CD8-positive, alpha-beta memory T cell (primary cell): ENCODE measurements at regions not wholly inside any gene's neighbourhood (a gene's known extent, or its start where the extent isn't known, plus 50 kb on each side); places are given as distances from the start of the nearest gene placed in this dataset.
A peak's percentile ranks its signal among the peaks of the same experiment; 100 is the strongest.

Source experiments
- CTCF ChIA-PET: fragments of 350-600 bp; sonication (Branson Sonifier 250); formaldehyde crosslinking; loops from one replicate; lab custom pipeline; 2021; ENCODE audit warnings: antibody characterized with exemption; lab: Charles Lee
- POLR2A ChIA-PET: fragments of 350-600 bp; sonication (Branson Sonifier 250); formaldehyde crosslinking; loops from one replicate; lab custom pipeline; 2021; ENCODE audit warnings: antibody characterized with exemption; lab: Charles Lee
- DNase-seq, 5 donors: peaks; one replicate each; pipeline versions ENCODE4 v3.0.0 to v3.0.0-alpha.2; 2020 to 2022; ENCODE audit warnings: mixed read lengths in 1 of 5
- H3K27ac ChIP-seq: one replicate; pipeline ENCODE4 v1.7.0; 2013; ENCODE audit warnings: low read depth, mild to moderate bottlenecking, low read length, moderate library complexity
- H3K27me3 ChIP-seq: 2 replicates; pipeline ENCODE4 v1.7.0; 2013; ENCODE audit warnings: low read length, mild to moderate bottlenecking; ENCODE audit not compliant: insufficient read depth, poor library complexity, severe bottlenecking
- H3K36me3 ChIP-seq: 2 replicates; pipeline ENCODE4 v1.7.0; 2013; ENCODE audit warnings: mild to moderate bottlenecking, low read length, moderate library complexity; ENCODE audit not compliant: insufficient read depth
- H3K4me1 ChIP-seq: 2 replicates; pipeline ENCODE4 v1.7.0; 2013; ENCODE audit warnings: mild to moderate bottlenecking, low read length, moderate library complexity; ENCODE audit not compliant: insufficient read depth
- H3K4me3 ChIP-seq: 2 replicates; pipeline ENCODE4 v1.7.0; 2013; ENCODE audit warnings: mild to moderate bottlenecking, low read length
- H3K9me3 ChIP-seq: 2 replicates; pipeline ENCODE4 v1.7.0; 2013; ENCODE audit warnings: mild to moderate bottlenecking, low read length
- H3K27ac Mint-ChIP-seq, 8 donors: one replicate each; pipeline ENCODE4 v1.8.0; 2020 to 2021; ENCODE audit warnings: mixed read lengths in 8 of 8, mild to moderate bottlenecking in 6 of 8, inconsistent platforms in 3 of 8, moderate library complexity in 3 of 8
- H3K27me3 Mint-ChIP-seq, 2 donors: one replicate each; pipeline ENCODE4 v1.8.0; 2020 to 2021; ENCODE audit warnings: mixed read lengths in 2 of 2, mild to moderate bottlenecking in 1 of 2, moderate library complexity in 1 of 2
- H3K36me3 Mint-ChIP-seq, 3 donors: one replicate each; pipeline ENCODE4 v1.8.0; 2020 to 2021; ENCODE audit warnings: mixed read lengths in 3 of 3, inconsistent platforms in 1 of 3, mild to moderate bottlenecking in 1 of 3
- H3K4me1 Mint-ChIP-seq, 3 donors: one replicate each; pipeline ENCODE4 v1.8.0; 2020 to 2021; ENCODE audit warnings: mixed read lengths in 3 of 3, inconsistent platforms in 1 of 3, mild to moderate bottlenecking in 1 of 3
- H3K4me3 Mint-ChIP-seq, 7 donors: one replicate each; pipeline ENCODE4 v1.8.0; 2020 to 2021; ENCODE audit warnings: mixed read lengths in 7 of 7, mild to moderate bottlenecking in 6 of 7, moderate library complexity in 4 of 7, inconsistent platforms in 2 of 7
- H3K9me3 Mint-ChIP-seq, 5 donors: one replicate each; pipeline ENCODE4 v1.8.0; 2020 to 2022; ENCODE audit warnings: mixed read lengths in 5 of 5, mild to moderate bottlenecking in 3 of 5, moderate library complexity in 2 of 5, inconsistent platforms in 1 of 5

- ChIA-PET CTCF (no interaction called here), POLR2A (interaction anchor here (0.6 kb wide), 1 partner anchor 14 kb away, joined by 4 read pairs; no protein-coding TSS in a partner anchor)
- Histone ChIP-seq H3K4me3 (no peak overlapping the region), H3K4me1 (no peaks in the 10 kb centered on the region), H3K36me3 (no peaks in the 10 kb centered on the region), H3K9me3 (no peaks in the 10 kb centered on the region), H3K27me3 (no peaks in the 10 kb centered on the region), H3K27ac (no peak overlapping the region)
- Mint-ChIP-seq H3K9me3 (no peaks in the 10 kb centered on the region), H3K36me3 (no peaks in the 10 kb centered on the region), H3K4me3 (no peak overlapping the region), H3K27me3 (peaks cover 7 to 23% of the 10 kb centered on the region in 2 donors), H3K4me1 (peaks cover 2 to 17% (median 5%) of the 10 kb centered on the region in 3 donors), H3K27ac (no peak overlapping the region)
- no peak for DNase-seq
Measured at GRCh38 chr13:24036115-24036514, 124.4 kb upstream of the SPATA13 start.

GRCh38 chr13:24038405-24038804 is 122.1 kb upstream of the SPATA13 start:
- H3K9me3 Mint-ChIP-seq, result no peaks in the 10 kb centered on the region
- POLR2A ChIA-PET, result no interaction called here
- Histone ChIP-seq H3K36me3 (no peaks in the 10 kb centered on the region), H3K9me3 (no peaks in the 10 kb centered on the region), H3K4me3 (no peak overlapping the region), H3K27me3 (no peaks in the 10 kb centered on the region), H3K4me1 (no peaks in the 10 kb centered on the region), H3K27ac (no peak overlapping the region)
- no peaks in the 10 kb centered on the region for H3K36me3 Mint-ChIP-seq
- peak overlapping the region in 1 of 7 donors; percentile 33 for H3K4me3 Mint-ChIP-seq
- peak overlapping the region in 1 of 8 donors; percentile 29 for H3K27ac Mint-ChIP-seq
- H3K27me3 Mint-ChIP-seq, result peaks cover under 1 to 7% of the 10 kb centered on the region in 2 donors
- peaks cover 2 to 17% (median 5%) of the 10 kb centered on the region in 3 donors for H3K4me1 Mint-ChIP-seq
- DNase-seq, result no peak
- CTCF ChIA-PET, result interaction anchor here (1.1 kb wide), 1 partner anchor 15 kb away, joined by 3 read pairs; no protein-coding TSS in a partner anchor

GRCh38 chr13:24038841-24039330 is 121.6 kb upstream of the SPATA13 start:
- Histone ChIP-seq H3K27ac (no peak overlapping the region), H3K36me3 (no peaks in the 10 kb centered on the region), H3K27me3 (no peaks in the 10 kb centered on the region), H3K4me1 (no peaks in the 10 kb centered on the region), H3K9me3 (no peaks in the 10 kb centered on the region), H3K4me3 (no peak overlapping the region)
- no peak for DNase-seq
- H3K36me3 Mint-ChIP-seq, result no peaks in the 10 kb centered on the region
- ChIA-PET CTCF (interaction anchor here (1.1 kb wide), 1 partner anchor 15 kb away, joined by 3 read pairs; no protein-coding TSS in a partner anchor), POLR2A (no interaction called here)
- H3K4me3 Mint-ChIP-seq, result no peak overlapping the region
- no peaks in the 10 kb centered on the region for H3K9me3 Mint-ChIP-seq
- peaks cover 2 to 17% (median 5%) of the 10 kb centered on the region in 3 donors for H3K4me1 Mint-ChIP-seq
- no peak overlapping the region for H3K27ac Mint-ChIP-seq
- peaks cover 0 to 3% of the 10 kb centered on the region in 2 donors for H3K27me3 Mint-ChIP-seq

- H3K9me3 ChIP-seq, result no peaks in the 10 kb centered on the region
- CTCF ChIA-PET, result interaction anchor here (1.1 to 1.4 kb wide), 2 partner anchors 13 to 14 kb away, joined by 3 read pairs; no protein-coding TSS in a partner anchor
- no peaks in the 10 kb centered on the region for H3K36me3 ChIP-seq
- H3K27ac ChIP-seq, result no peak overlapping the region
- Mint-ChIP-seq H3K27ac (peak overlapping the region in 2 of 8 donors; percentile 35 to 55), H3K4me1 (peaks cover 2 to 17% (median 5%) of the 10 kb centered on the region in 3 donors), H3K27me3 (no peaks in the 10 kb centered on the region), H3K4me3 (no peak overlapping the region), H3K36me3 (no peaks in the 10 kb centered on the region), H3K9me3 (no peaks in the 10 kb centered on the region)
- no peaks in the 10 kb centered on the region for H3K27me3 ChIP-seq
- no peak overlapping the region for H3K4me3 ChIP-seq
- H3K4me1 ChIP-seq, result no peaks in the 10 kb centered on the region
- POLR2A ChIA-PET, result no interaction called here
- no peak for DNase-seq
Measured at GRCh38 chr13:24039621-24040475, 120.7 kb upstream of the SPATA13 start.

GRCh38 chr13:24040835-24041234 is 119.7 kb upstream of the SPATA13 start:
- Mint-ChIP-seq H3K27ac (no peak overlapping the region), H3K4me3 (no peak overlapping the region), H3K9me3 (no peaks in the 10 kb centered on the region), H3K27me3 (no peaks in the 10 kb centered on the region), H3K4me1 (peaks cover 2 to 17% (median 5%) of the 10 kb centered on the region in 3 donors), H3K36me3 (no peaks in the 10 kb centered on the region)
- CTCF ChIA-PET, result interaction anchor here (1.4 kb wide), 2 partner anchors 11 to 12 kb away, joined by 3 to 4 read pairs; no protein-coding TSS in a partner anchor
- Histone ChIP-seq H3K4me3 (no peak overlapping the region), H3K27me3 (no peaks in the 10 kb centered on the region), H3K4me1 (no peaks in the 10 kb centered on the region), H3K27ac (no peak overlapping the region), H3K9me3 (no peaks in the 10 kb centered on the region), H3K36me3 (no peaks in the 10 kb centered on the region)
- POLR2A ChIA-PET, result no interaction called here
- no peak for DNase-seq

- Mint-ChIP-seq H3K4me3 (no peak overlapping the region), H3K4me1 (peaks cover 2 to 17% (median 5%) of the 10 kb centered on the region in 3 donors), H3K27me3 (no peaks in the 10 kb centered on the region), H3K9me3 (peaks cover 0 to 4% (median 0%) of the 10 kb centered on the region in 5 donors), H3K27ac (peak overlapping the region in 2 of 8 donors; percentile 32 to 71), H3K36me3 (no peaks in the 10 kb centered on the region)
- H3K36me3 ChIP-seq, result no peaks in the 10 kb centered on the region
- H3K4me1 ChIP-seq, result no peaks in the 10 kb centered on the region
- no peak for DNase-seq
- no peak overlapping the region for H3K4me3 ChIP-seq
- ChIA-PET POLR2A (no interaction called here), CTCF (interaction anchor here (1.4 kb wide), 2 partner anchors 12 kb away, joined by 3 to 4 read pairs; no protein-coding TSS in a partner anchor)
- H3K27ac ChIP-seq, result no peak overlapping the region
- H3K27me3 ChIP-seq, result no peaks in the 10 kb centered on the region
- H3K9me3 ChIP-seq, result no peaks in the 10 kb centered on the region
Measured at GRCh38 chr13:24041651-24042225, 118.8 kb upstream of the SPATA13 start.

GRCh38 chr13:24042710-24043440 is 117.6 kb upstream of the SPATA13 start:
- CTCF ChIA-PET, result interaction anchor here (1.4 kb wide), 1 partner anchor 10 kb away, joined by 3 read pairs; no protein-coding TSS in a partner anchor
- Mint-ChIP-seq H3K4me1 (peaks cover 2 to 17% (median 5%) of the 10 kb centered on the region in 3 donors), H3K9me3 (peaks cover 0 to 11% (median 2%) of the 10 kb centered on the region in 5 donors)

More at GRCh38 chr13:24042710-24043440, 117.6 kb upstream of the SPATA13 start:
- H3K4me3 Mint-ChIP-seq, result no peak overlapping the region
- no peaks in the 10 kb centered on the region for H3K4me1 ChIP-seq
- no peak overlapping the region for H3K27ac ChIP-seq
- POLR2A ChIA-PET, result no interaction called here
- no peaks in the 10 kb centered on the region for H3K9me3 ChIP-seq
- H3K27ac Mint-ChIP-seq, result no peak overlapping the region
- H3K36me3 Mint-ChIP-seq, result no peaks in the 10 kb centered on the region
- DNase-seq, result no peak
- H3K27me3 Mint-ChIP-seq, result peaks cover 4 to 8% of the 10 kb centered on the region in 2 donors
- no peaks in the 10 kb centered on the region for H3K36me3 ChIP-seq
- no peak overlapping the region for H3K4me3 ChIP-seq
- no peaks in the 10 kb centered on the region for H3K27me3 ChIP-seq
